Fibroblast of skin of left biceps (primary cell): ENCODE measurements at regions not wholly inside any gene's neighbourhood (a gene's known extent, or its start where the extent isn't known, plus 50 kb on each side); places are given as distances from the start of the nearest gene placed in this dataset.

Source experiments
- DNase-seq, 2 experiments: peaks; one replicate each; pipeline ENCODE4 v3.0.0-alpha.2; 2013; ENCODE audit warnings: low read depth in 2 of 2

DNA sequence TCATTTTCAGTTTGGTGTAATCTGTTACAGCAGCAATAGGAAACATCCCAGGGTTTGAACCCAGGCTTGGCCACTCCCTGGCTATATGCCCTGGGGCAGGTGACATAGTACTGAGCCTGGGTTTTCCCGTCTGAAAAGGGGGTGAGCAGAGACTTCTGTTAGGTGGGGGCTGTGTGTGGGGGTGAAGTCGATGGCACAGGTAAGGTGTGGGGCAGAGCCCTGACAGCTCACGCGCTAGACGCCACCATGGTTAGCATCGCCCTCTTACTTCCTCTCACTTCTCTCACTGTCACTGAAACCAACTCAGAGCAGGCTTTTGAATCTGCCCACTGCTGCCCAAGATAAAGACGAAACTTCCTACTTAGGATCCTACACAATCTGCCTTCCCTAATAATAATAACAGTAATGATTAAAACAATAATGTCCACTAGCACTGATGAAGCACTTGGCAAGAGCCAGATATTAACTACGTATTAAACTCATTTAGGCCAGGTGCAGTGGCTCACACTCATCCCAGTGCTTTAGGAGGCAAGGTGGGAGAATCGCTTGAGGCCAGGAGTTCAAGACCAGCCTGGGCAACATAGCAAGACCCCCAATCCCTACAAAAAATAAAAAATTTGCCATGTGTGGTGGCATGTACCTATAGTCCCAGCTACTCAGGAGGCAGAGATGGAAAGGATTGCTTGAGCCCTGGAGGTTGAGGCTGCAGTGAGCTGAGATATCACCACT, 117.9 kb upstream of the PTPN1 start:
- no peak for DNase-seq

DNA sequence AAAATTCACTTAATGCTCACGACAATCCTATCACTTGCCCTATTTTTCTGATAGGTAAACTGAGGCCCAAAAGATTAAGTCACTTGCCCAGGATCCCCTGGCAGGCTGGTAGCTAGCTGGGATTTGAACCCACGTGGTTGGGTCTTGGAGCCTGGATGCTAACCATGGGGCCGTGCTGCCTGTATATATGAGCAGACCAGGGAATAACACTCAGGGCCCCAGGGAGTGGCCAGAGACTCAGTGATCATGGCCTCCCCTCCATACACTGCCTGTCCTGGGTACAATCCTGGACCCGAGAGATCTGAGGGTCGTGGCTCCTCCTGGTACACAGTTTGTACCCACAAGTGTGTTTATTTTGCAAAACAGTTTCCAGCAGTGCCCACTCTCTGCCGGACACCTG, 116.9 kb upstream of the PTPN1 start:
- DNase-seq, result no peak

GRCh38 chr20:50393990-50394561, 116.1 kb upstream of the PTPN1 start:
- DNase-seq, result no peak

DNA sequence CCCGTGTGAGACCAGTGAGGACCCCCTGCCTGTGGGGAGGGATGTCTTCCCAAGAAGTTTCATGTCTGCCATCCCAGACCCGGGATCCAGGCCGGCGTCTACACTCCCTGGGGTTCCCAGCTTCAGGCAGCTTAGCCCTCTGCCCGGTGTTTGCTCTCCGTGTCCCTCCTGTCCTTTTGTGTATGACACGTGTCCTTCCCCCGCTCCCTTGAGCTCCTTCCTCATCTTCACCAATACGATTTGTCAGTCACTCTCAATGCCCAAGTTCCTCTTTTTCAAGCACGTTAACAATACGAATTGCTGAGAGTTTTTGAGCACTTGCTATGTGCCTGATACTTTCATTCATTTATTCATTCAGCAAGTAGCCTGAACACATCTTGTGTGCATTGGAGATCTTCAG, 115.6 kb upstream of the PTPN1 start:
- no peak for DNase-seq

GRCh38 chr20:50395251-50395729, 114.9 kb upstream of the PTPN1 start:
- no peak for DNase-seq

GRCh38 chr20:50395914-50396488, 114.2 kb upstream of the PTPN1 start:
- DNase-seq, result no peak

- DNase-seq, result no peak
Measured at GRCh38 chr20:50396623-50397022, 113.6 kb upstream of the PTPN1 start.

GRCh38 chr20:50397058-50397457, 113.1 kb upstream of the PTPN1 start:
- DNase-seq, result no peak

DNA sequence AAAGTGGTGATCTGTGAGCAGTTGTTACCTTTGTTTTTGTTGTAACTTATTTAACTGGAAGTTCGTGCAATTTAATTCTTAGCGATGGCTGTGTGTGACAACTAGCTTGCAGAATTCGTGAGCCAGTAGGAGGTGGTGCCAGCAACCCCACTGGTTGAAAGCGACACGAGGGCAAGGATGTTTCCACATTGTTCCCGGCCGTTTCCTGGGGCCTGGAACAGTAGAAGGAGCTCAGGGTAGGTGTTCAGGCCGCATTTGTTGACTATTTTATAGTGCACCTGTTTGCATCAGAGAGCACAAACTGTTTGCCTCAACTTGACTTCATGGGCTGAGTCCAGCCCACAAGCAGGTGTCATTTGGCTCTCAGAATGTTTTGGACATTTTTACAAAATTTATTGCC, 112.1 kb upstream of the PTPN1 start:
- DNase-seq, result no peak

DNA sequence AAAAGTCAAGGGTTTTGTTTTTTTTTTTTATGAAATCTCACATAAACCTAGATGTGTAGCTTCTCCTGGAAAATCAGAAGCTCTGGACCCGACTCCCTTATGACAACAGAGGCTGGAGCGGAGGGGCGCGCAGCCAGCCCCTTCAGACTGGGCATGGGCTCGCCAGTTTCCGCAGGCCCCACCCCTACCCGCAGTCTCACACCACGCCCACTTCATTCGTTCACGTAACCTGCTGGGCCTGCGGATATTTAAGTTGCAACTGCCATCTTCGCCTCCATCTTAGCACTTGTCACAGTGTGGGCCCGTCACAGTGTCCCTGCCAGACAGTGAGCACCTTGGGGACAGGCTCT, 111.7 kb upstream of the PTPN1 start:
- DNase-seq, result no peak

- no peak for DNase-seq
Measured at GRCh38 chr20:50398821-50399554, 111.2 kb upstream of the PTPN1 start.

GRCh38 chr20:50399555-50399916, 110.6 kb upstream of the PTPN1 start:
- no peak for DNase-seq

DNA sequence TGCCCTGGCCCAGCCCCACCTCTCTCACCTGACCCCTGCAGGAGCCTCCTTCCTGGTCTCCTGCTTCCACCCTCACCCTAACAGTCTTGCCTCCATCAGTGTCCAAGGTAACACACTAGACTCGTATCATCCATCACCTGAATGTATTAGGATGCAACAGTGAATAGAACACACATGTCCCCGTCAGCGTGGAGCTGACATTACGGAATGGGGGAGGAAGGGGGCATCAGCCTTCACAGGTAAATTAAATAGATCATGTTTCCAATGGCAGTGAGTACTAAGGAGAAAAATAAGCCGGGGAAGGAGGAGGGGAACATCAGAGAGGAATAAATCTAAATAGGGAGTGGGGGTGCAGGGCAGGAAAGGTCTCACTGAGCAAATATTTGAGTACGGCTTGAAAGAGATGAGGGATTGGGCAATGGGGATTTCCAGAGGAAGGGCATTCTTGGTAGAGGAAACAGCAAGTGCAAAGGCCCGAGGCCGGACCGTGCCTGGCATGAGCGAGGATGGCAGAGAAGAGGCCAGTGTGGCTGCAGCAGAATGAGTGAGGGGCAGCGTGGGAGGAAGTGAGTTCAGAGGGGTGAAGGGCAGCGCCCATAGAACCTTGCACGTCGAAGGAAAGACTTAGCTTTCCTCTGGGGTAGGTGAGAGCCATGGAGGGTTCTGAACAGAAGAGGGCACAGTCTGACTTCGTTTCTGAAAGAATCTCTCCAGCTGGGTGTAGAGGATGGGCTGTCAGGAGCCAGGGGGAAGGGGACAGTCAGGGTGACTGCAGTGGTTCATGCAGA, 110.1 kb upstream of the PTPN1 start:
- no peak for DNase-seq

DNA sequence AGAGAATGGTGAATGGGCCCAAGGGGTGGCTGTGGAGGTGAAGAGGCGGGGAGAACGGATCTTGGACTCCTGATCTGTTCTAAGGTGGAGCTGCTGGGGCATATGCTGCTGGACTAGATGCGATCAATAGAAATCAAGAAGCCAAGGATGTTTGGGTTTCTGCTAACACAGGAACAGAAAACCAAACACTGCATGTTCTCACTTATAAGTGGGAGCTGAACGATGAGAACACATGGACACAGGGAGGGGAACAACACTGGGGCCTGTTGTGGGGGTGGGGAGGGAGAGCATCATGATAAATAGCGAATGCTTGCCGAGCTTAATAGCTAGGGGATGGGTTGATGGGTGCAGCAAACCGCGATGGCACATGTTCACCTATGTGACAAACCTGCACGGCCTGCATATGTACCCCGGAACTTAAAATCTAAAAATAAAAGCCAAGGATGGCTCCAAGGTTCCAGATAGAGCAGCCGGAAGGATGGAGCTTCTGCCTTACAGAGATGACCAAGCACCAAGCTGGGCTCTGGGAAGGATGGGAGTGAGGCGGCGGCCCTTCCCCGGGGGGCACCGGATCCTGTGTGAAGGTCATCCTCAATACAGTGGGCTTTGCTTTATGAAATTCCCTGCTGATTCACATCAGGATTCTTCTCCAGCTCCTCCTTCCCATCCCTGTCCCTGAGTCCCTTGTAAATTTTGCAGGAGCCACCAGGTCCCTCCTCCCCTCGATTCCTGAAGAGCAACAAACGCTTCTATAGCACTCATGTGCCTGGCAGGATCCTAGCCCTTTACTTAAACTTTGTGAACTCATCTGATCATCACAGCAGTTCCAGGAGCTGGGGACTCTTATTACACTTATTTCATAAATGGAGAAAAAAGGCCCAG, 109.2 kb upstream of the PTPN1 start:
- no peak for DNase-seq

DNA sequence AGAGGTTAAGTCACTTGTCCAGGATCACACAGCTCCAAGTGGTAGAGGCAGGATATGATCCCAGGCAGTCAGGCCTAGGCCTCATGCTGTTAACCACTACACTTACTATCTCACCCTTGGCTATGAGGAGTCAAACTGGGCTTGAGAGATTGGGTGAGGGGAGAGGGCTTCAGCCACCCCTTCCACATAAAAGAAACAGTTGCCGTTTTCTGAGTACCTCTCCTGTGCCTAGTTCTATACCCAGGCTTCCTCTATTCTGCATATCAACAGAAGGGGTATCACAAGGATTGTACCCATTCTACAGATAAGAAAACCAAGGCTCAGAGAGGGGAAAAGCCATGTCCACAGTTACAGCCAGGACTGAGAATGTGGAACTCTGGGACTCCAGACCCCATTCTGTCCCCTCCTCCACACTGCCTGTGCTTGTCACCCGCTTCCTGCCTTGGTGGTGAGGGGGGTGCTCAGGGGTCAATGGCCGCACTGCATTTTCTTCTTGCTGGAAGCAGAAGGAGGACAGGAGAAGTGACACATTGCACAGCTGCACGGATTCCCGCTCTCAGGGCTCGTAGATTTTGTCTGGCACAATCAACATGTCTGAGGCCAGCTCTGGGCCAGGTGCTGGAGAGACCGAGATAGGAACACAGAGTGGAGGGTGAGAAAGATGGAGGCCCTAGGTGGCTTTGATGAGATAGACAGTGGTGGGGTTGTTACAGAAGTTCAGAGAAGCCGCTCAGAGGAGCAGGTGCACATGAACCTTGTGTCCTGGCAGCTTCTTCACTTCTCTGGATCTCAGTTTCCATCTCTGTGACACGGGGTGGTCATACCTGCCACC, 108.4 kb upstream of the PTPN1 start:
- DNase-seq, result no peak

- no peak for DNase-seq
Measured at GRCh38 chr20:50403565-50404418, 106.4 kb upstream of the PTPN1 start.

- no peak for DNase-seq
Measured at GRCh38 chr20:50404419-50405234, 105.6 kb upstream of the PTPN1 start.

DNA sequence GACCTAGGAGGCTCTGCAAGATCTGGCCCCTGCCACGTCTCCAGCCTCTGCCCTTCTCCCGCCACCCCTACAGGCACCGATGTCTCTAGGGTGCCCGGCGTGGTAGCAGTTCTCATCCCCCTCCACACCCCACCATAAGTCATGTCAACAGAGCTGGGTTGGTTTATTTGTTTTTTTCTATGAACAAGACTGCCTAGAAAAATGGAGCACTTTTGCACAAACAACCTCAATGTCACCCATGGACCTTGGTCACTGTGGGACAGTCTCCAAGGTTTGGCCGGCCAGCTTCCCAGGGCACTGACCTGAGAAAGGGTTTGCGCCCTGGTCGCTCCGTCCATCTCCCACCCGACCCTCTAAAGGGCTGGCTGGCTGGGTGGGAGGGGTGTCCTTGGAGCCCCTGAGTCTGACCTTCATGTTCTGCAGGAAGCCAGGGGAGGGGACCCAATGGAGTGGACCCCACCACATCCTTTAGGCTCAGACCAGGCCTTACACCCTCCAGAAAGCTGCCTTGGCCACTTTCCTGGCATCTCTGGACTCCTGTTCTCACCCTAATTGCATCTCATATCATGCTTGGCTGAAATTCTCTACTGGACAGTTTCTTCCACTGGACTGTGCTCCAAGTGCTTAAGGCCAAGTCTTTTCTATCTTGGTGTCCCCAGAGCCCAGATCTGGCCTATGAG, 104.8 kb upstream of the PTPN1 start:
- DNase-seq, result no peak
